ENCODE measurements at regions not wholly inside any gene's neighbourhood (a gene's known extent, or its start where the extent isn't known, plus 50 kb on each side); places are given as distances from the start of the nearest gene placed in this dataset.
A peak's percentile ranks its signal among the peaks of the same experiment; 100 is the strongest.

GRCh38 chr10:129416155-129416554, 50.9 kb upstream of the MGMT start:
- no peak overlapping the region for H3K4me3 ChIP-seq (replicated peaks in 1 of 2; ENCODE audit: low read depth in 2 of 2, low read length in 2 of 2)
- DNase-seq (ENCODE audit: low read depth in 2 of 2): no peak
- no peak for TF ChIP-seq CTCF (IDR thresholded peaks at IDR 0.05; ENCODE audit: low read depth, low read length)

GRCh38 chr10:129416956-129417765, 49.9 kb upstream of the MGMT start:
- no peak overlapping the region for H3K4me3 ChIP-seq (replicated peaks in 1 of 2; ENCODE audit: low read depth in 2 of 2, low read length in 2 of 2)
- peak; percentile 2 to 7 for DNase-seq (ENCODE audit: low read depth in 2 of 2)
- no peak for TF ChIP-seq CTCF (IDR thresholded peaks at IDR 0.05; ENCODE audit: low read depth, low read length)
